Midbrain (tissue), 1 donor: ENCODE measurements at regions not wholly inside any gene's neighbourhood (a gene's known extent, or its start where the extent isn't known, plus 50 kb on each side); places are given as distances from the start of the nearest gene placed in this dataset.
A peak's percentile ranks its signal among the peaks of the same experiment; 100 is the strongest.
"Not testable (repeated sequence)": the region's sequence is repeated elsewhere in the genome, so short reads cannot be mapped to it uniquely, and the experiment has no call there.

Source experiments
- DNase-seq: peaks from one replicate; lab custom pipeline; 2025; lab: John Stamatoyannopoulos, UW

DNA sequence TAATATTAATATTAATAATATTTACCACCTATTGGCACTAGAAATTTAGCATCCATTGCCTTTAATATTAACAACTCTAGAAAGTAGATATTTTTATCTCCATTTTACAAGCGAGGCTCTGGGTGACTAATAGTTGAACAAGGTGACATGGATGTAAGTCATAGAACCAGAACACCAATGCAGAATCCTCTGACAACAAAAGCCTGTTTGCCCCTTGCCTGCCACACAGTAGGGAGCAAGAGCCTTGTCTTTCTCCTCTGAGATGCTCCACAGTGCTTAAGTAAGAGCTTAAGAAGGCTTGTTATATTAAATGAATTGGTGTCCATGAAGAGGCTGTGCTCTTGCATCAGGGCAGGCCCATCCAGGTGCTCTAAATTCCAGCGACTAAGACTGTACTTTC lies 51.2 kb upstream of the LBX1 start:
- no peak for DNase-seq

GRCh38 chr10:101280921-101281320 lies 51.7 kb upstream of the LBX1 start:
- DNase-seq, result not testable (repeated sequence)

- no peak for DNase-seq
Measured at GRCh38 chr10:101282947-101283346, 53.7 kb upstream of the LBX1 start.

- no peak for DNase-seq
Measured at GRCh38 chr10:101283762-101284100, 54.5 kb upstream of the LBX1 start.

DNA sequence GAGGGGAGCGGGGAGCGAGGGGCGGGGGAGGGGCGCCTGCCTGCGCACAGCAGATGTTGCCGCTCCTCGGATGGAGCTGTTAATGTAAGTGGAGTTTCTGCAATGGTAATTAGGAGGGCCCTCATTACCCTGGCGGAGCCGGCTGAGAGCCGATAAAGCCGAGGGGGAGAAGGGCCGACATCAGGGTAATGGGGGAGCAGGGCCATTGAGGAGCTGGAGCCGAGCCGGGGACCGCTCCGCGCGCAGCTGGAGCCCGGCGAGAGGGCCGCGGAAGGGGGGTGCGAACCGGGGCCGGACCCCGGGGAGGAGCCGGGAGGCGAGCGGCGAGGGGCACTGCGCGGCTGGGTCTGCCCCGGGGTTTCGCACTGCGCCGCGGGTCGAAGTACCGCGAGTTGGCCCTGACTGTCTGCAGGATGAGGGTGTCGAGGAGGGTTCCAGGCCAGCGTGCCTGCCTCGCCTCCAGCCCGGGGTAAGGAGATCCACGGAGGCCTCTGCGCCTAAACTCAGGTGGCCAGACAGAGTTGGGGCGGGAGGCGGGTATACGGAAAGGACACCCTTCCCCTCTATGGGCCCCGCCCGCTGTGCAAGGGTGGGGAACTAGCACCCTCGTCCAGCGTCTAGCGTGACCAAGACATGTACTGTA lies 55.0 kb upstream of the LBX1 start:
- DNase-seq, result no peak

DNA sequence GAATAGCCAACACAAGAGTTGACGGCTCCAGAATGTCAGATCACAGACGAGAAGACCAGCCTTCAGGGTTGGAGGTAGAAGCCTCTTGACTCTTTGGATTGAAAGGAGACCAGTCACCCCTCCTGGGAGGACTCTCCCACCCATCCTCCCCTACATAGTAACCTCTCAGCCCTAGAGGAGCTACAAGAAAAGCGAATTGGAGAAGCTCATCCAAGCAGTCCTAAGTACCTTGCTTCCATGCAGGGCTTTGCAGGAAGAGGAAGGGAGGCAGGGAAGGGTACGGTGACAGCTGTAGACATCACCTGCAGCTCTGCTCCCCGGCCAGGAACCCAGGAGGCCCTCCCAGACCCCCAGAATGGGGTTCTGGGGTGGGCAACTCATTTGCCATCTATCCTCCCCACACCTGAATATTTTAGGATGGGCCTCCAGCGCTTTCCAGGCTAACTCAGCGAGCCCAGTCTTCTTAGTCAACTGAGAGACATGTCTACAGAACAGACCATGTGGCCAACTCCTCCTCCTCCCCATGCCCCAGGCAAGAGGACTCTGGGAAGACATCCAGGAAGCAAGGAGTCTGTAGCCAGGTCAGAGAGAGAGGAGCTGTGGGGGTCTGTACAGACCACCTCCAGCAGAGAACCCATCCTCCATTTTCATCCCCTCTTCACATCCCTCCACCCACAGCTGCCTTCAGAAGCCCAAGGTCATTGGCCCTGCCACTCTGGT lies 55.6 kb upstream of the LBX1 start:
- no peak for DNase-seq

GRCh38 chr10:101285519-101286070 lies 56.3 kb upstream of the LBX1 start:
- no peak for DNase-seq

DNA sequence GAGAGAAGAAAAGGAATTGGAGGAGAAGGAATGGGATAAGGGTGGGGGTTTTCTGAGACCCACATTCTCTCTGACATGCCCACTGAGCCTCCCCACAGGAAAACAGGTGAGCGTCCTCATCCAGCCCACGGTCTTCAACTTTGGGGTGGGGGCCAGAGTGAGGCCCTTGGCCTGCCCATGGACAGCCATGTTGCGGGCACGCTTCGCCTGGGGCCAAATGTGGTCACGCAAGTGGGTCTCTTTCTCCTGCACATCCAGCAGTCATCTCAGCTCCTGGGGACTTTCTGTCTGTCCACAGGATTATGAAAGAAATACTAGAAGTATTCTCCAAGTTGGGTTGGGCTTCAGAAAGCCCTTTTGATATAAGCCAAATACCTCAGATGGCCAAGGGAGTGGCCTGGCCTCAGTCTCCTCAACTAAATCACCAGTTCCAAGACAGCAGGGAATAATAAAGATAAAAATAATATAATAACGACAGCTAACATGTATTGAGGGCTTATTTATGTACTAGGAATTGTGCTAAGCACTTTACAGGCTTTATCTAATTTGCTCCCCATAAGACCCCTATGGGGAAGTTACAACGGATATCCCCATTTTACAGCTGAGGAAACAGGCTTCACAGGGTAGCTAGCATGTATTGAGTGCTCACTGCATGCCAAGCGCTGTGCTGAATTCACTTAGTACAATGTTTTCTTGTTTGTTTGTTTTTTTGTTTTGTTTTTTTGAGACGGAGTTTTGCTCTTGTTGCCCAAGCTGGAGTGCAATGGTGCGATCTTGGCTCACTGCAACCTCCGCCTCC lies 57.2 kb upstream of the LBX1 start:
- no peak for DNase-seq

DNA sequence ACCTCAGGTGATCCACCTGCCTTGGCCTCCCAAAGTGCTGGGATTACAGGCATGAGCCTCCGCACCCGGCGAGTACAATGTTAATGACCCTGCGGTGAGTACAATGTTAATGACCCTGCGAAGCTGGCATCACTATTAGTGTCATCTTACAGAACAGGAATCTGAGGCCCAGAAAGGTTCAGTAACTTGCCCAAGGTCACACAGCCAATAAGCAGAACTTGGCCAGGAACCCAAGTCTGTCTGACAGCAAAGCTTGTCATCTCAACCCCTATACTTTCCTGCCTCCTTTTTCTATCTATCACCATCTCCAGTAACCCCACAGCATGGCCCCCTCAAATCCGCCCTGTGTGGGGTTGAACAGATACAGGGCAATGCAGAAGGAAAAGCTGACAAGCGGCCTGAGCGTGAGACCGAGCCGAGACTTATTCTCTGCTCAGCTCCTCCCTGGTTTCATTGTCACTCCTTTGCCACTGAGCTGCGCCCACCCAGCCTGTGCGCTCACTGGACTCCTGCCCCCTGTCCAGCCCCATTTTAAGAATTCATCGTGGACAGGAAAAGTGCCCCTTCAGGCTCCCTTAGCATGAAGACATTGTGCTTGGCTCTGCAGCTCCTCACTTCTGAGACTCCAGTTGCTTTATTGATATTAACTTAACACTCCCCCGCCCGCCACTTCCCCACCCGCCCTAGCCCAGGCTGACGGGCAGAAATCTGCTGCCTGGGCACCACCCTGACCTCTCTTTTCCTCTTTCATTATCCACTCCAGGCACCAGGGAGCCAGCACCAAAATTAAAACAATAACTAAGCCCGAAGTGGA lies 58.1 kb upstream of the LBX1 start:
- DNase-seq, result no peak

- peak; percentile 30 for DNase-seq
Measured at GRCh38 chr10:101287997-101288635, 58.9 kb upstream of the LBX1 start.

GRCh38 chr10:101289541-101289940 lies 60.3 kb upstream of the LBX1 start:
- DNase-seq, result no peak

GRCh38 chr10:101290431-101290830 lies 61.2 kb upstream of the LBX1 start:
- DNase-seq, result no peak

GRCh38 chr10:101290881-101291280 lies 61.6 kb upstream of the LBX1 start:
- no peak for DNase-seq

DNA sequence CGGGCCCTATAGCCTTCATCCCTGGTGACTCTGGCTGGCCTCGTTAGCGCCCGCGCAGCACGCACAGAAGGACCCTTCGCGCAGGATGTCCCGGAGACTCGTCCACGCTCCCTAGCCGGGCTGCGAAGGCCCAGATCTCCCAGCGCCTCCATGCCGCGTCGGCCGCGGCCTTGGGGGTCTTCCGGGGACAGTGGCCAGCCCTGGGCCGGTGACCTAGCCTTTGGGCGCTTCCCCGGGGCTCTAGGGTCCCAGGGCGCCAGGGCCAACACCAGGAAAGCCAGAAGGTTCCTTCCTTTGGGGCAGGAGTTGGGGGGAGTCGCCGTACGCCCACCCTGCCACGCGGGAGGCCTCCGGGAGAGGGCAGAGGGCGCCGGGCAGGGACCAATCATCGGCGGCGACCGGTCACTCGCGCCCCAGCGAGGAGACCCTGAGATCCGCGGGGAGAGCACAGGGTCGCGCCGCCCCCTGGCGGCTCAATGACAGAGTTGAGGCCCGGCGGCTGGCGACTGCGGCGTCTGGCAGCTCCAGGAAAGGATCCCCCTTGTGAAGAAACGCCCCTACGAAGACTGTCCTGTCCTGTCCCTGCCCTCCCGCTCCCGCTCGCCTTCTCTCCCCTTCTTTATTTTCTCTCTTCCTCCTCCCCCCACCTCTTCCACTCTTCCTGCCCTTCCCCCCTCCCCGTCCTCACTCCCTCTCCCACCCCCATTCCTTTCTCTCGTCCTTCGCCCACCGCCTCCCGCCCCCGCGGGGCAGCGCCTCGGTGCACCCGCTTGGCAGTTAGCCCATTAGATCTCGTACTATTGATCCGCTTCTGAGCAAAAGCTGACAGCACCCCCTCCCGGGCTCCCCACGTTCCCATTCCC lies 62.3 kb upstream of the LBX1 start:
- DNase-seq, result peak; percentile 42

- peak; percentile 65 for DNase-seq
Measured at GRCh38 chr10:101292194-101293006, 61.6 kb upstream of the BTRC start.

- no peak for DNase-seq
Measured at GRCh38 chr10:101293007-101293723, 60.8 kb upstream of the BTRC start.

DNA sequence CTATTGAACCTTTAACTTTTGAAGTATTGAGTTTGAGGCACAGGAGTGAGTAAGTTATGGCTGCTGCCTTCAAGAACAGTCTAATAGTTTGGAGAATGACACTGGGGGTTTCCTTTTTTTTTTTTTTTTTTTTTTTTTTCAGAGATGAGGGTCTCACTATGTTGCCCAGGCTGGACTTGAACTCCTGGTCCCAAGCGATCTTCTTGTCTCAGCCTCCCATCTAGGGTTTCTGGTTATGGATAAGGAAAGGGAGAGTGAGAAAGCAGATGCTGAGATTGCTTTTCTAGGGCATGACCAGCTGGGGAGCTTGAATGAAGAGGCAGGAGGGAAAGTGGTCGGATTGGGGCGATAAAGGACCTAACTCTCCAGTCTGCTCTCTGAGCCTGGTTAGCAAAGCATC lies 59.9 kb upstream of the BTRC start:
- DNase-seq, result no peak

GRCh38 chr10:101295261-101295660 lies 58.7 kb upstream of the BTRC start:
- no peak for DNase-seq

GRCh38 chr10:101297901-101298486 lies 56.0 kb upstream of the BTRC start:
- peak; percentile 41 for DNase-seq
